ENCODE measurements at regions not wholly inside any gene's neighbourhood (a gene's known extent, or its start where the extent isn't known, plus 50 kb on each side); places are given as distances from the start of the nearest gene placed in this dataset.

DNA sequence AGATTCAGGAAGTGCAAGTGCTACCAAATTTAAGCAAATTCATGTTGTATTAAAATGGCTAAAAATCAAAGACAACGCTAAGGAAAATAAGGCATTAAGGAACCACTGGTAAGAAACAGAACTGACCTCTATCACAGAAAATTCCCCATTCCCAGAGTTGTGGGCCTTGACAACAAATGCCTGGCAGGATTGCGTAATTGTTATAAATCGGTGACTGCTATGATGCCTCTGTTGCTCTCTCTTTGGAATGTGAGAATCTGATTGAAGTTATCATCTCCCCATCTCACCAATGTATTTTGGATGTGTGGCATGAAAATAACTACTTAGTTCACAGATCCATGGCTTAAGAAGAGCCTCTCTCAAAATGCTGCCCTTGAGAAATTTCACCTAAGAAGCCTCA is 257.3 kb downstream of the OGFRL1 start:
- Histone ChIP-seq H3K36me3 (no peaks in the 10 kb centered on the region), H3K9me3 (no peaks in the 10 kb centered on the region), H3K4me3 (no peak overlapping the region), H3K27me3 (no peaks in the 10 kb centered on the region), H3K27ac (no peak overlapping the region), H3K4me1 (peaks cover 0 to 5% (median 0%) of the 10 kb centered on the region in 4 donors)
- TF ChIP-seq, protein P1, sequence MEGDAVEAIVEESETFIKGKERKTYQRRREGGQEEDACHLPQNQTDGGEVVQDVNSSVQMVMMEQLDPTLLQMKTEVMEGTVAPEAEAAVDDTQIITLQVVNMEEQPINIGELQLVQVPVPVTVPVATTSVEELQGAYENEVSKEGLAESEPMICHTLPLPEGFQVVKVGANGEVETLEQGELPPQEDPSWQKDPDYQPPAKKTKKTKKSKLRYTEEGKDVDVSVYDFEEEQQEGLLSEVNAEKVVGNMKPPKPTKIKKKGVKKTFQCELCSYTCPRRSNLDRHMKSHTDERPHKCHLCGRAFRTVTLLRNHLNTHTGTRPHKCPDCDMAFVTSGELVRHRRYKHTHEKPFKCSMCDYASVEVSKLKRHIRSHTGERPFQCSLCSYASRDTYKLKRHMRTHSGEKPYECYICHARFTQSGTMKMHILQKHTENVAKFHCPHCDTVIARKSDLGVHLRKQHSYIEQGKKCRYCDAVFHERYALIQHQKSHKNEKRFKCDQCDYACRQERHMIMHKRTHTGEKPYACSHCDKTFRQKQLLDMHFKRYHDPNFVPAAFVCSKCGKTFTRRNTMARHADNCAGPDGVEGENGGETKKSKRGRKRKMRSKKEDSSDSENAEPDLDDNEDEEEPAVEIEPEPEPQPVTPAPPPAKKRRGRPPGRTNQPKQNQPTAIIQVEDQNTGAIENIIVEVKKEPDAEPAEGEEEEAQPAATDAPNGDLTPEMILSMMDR (IDR thresholded peaks at IDR 0.05), result no peak
- intact Hi-C loops (cut with DNase I; ENCODE audit: low total_unique reads), result no loop called here
- DNase-seq, result no peak

- Histone ChIP-seq H3K9me3 (peaks cover 0 to 6% (median 0%) of the 10 kb centered on the region in 3 donors), H3K27me3 (no peaks in the 10 kb centered on the region), H3K27ac (no peak overlapping the region), H3K36me3 (no peaks in the 10 kb centered on the region), H3K4me3 (no peak overlapping the region), H3K4me1 (peaks cover 0 to 3% (median 0%) of the 10 kb centered on the region in 4 donors)
- TF ChIP-seq, protein P1 (IDR thresholded peaks at IDR 0.05), result no peak
- intact Hi-C loops (cut with DNase I; ENCODE audit: low total_unique reads), result no loop called here
- DNase-seq, result no peak
These were observed 263.2 kb downstream of the OGFRL1 start for GRCh38 chr6:71551798-71552197.

DNA sequence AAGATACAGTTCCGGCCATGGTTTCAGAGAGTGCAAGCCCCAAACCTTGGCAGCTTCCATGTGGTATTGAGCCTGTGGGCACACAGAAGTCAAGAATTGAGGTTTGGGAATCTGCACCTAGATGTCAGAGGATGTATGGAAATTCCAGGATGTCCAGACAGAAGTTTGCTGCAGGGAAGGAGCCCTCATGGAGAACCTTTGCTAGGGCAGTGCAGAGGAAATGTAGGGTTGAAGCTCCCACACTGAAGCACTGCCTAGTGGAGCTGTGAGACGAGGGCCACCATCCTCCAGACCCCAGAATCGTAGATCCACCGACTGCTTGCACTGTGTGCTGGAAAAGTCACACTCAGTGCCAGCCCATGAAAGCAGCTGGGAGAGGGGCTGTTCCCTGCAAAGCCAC is 267.5 kb downstream of the OGFRL1 start:
- TF ChIP-seq, protein P1 (IDR thresholded peaks at IDR 0.05), result no peak
- no peak for DNase-seq
- no peaks in the 10 kb centered on the region for H3K27me3 ChIP-seq
- no peak overlapping the region for H3K4me3 ChIP-seq
- no peaks in the 10 kb centered on the region for H3K36me3 ChIP-seq
- no peak overlapping the region for H3K27ac ChIP-seq
- H3K9me3 ChIP-seq, result peaks cover 0 to 6% (median 0%) of the 10 kb centered on the region in 3 donors
- peaks cover 0 to 3% (median 0%) of the 10 kb centered on the region in 4 donors for H3K4me1 ChIP-seq
- intact Hi-C loops (cut with DNase I; ENCODE audit: low total_unique reads), result no loop called here

- no peaks in the 10 kb centered on the region for H3K36me3 ChIP-seq
- TF ChIP-seq, protein P1 (IDR thresholded peaks at IDR 0.05), result no peak
- intact Hi-C loops (cut with DNase I; ENCODE audit: low total_unique reads), result no loop called here
- H3K27me3 ChIP-seq, result no peaks in the 10 kb centered on the region
- H3K4me1 ChIP-seq, result no peaks in the 10 kb centered on the region
- DNase-seq, result no peak
- peaks cover 0 to 6% (median 0%) of the 10 kb centered on the region in 3 donors for H3K9me3 ChIP-seq
- H3K27ac ChIP-seq, result no peak overlapping the region
- H3K4me3 ChIP-seq, result no peak overlapping the region
These were observed 270.4 kb downstream of the OGFRL1 start for GRCh38 chr6:71558974-71559373.

DNA sequence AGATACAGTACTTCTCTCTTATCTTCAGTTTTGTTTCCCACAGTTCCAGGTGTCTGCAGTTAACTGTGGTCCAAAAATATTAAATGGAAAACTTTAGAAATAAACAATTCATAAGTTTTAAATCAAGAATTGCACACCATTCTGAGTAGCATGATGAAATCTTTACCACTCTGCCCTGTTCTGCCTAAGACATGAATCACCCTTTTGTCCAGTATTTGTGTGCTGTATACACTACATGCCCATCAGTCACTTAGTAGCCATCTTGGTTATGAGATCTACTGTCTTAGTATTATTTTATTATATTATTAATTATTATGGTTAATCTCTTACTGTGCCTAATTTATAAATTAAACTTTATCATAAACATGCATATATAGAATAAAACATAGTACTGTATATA is 279.0 kb downstream of the OGFRL1 start:
- intact Hi-C loops (cut with DNase I; ENCODE audit: low total_unique reads), result no loop called here
- H3K9me3 ChIP-seq, result no peaks in the 10 kb centered on the region
- H3K27me3 ChIP-seq, result no peaks in the 10 kb centered on the region
- H3K27ac ChIP-seq, result no peak overlapping the region
- no peak overlapping the region for H3K4me3 ChIP-seq
- TF ChIP-seq, protein P1 (IDR thresholded peaks at IDR 0.05), result no peak
- no peaks in the 10 kb centered on the region for H3K4me1 ChIP-seq
- DNase-seq, result no peak
- no peaks in the 10 kb centered on the region for H3K36me3 ChIP-seq

- Histone ChIP-seq H3K27ac (no peak overlapping the region), H3K9me3 (no peaks in the 10 kb centered on the region), H3K4me1 (no peaks in the 10 kb centered on the region), H3K27me3 (no peaks in the 10 kb centered on the region), H3K36me3 (no peaks in the 10 kb centered on the region), H3K4me3 (no peak overlapping the region)
- TF ChIP-seq, protein P1 (IDR thresholded peaks at IDR 0.05), result no peak
- no peak for DNase-seq
- intact Hi-C loops (cut with DNase I; ENCODE audit: low total_unique reads), result no loop called here
These were observed 289.2 kb downstream of the OGFRL1 start for GRCh38 chr6:71577766-71578165.

All from tibial artery (tissue), 4 donors.